Glutamatergic neuron (in vitro differentiated cells): ENCODE measurements at regions not wholly inside any gene's neighbourhood (a gene's known extent, or its start where the extent isn't known, plus 50 kb on each side); places are given as distances from the start of the nearest gene placed in this dataset.

Experiments used
- DNase-seq: peaks from one replicate; pipeline ENCODE4 v3.0.0; 2022
- H3K27ac Mint-ChIP-seq: one replicate; pipeline ENCODE4 v1.8.0; 2020; ENCODE audit warnings: mild to moderate bottlenecking, mixed read lengths, inconsistent platforms; ENCODE audit not compliant: unreplicated experiment
- H3K27me3 Mint-ChIP-seq: one replicate; pipeline ENCODE4 v1.8.0; 2020; ENCODE audit warnings: mild to moderate bottlenecking, moderate library complexity, mixed read lengths, inconsistent platforms; ENCODE audit not compliant: unreplicated experiment
- H3K36me3 Mint-ChIP-seq: one replicate; pipeline ENCODE4 v1.8.0; 2020; ENCODE audit warnings: mild to moderate bottlenecking, mixed read lengths, inconsistent platforms; ENCODE audit not compliant: unreplicated experiment
- H3K4me1 Mint-ChIP-seq: one replicate; pipeline ENCODE4 v1.8.0; 2020; ENCODE audit warnings: mild to moderate bottlenecking, low read depth, mixed read lengths, inconsistent platforms; ENCODE audit not compliant: unreplicated experiment
- H3K4me3 Mint-ChIP-seq: one replicate; pipeline ENCODE4 v1.8.0; 2020; ENCODE audit warnings: mild to moderate bottlenecking, mixed read lengths, inconsistent platforms; ENCODE audit not compliant: unreplicated experiment
- H3K9me3 Mint-ChIP-seq: one replicate; pipeline ENCODE4 v1.8.0; 2020; ENCODE audit warnings: mild to moderate bottlenecking, moderate library complexity, mixed read lengths, inconsistent platforms; ENCODE audit not compliant: unreplicated experiment
- TF ChIP-seq, protein P1 (sequence below): fragments of 200-600 bp; sonication (generic); IDR thresholded peaks from one replicate; pipeline ENCODE4 v1.5.0; 2021; ENCODE audit not compliant: partially characterized antibody, unreplicated experiment

DNA sequence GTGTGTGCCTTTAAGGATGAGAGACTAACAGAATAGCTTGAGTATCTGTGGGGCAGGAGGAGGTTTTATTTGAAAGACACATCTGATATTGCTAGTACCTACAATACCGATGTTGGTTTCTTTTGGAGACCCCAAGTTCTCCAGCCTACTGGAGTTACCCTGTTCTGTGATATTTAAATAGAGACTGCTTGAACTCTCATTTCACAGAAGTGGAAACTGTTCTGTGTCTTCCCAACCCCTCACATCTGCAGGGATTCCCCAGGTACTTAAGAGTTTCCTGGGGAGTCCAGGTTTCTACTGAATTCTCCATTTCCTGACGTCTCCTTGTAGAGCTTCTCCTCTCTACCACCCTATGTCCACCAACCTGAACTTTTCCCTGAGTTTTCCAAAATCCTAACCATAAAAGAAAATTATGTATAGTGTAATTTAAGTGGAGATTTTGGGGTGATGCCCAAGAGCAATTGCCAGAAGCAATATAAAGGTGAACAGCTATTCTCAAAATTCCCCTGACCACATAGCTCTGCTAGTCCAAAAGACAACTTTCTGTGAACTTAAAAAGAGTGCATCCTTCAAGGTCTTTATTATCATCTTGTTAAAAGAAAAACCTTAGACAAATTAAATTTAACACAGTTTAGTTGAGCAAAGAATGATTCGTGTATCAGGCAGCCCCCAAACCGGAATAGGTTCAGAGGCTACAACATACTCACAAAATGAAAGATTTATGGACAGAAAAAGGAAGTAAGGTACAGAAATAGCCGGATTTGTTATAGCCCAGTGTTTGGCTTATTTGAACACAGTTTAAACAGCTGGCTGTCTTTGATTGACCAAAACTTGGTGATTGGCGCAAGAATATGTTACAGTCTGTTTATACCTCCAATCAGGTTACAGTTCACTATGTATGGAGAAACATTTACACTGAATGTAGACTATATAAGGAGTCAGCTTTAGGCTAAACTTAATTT lies 373.4 kb downstream of the NUAK1 start:
- no peak for DNase-seq
- Mint-ChIP-seq H3K4me3 (no peak overlapping the region), H3K36me3 (no peaks in the 10 kb centered on the region), H3K27me3 (peaks cover 2% of the 10 kb centered on the region), H3K9me3 (no peaks in the 10 kb centered on the region), H3K27ac (no peak overlapping the region), H3K4me1 (no peaks in the 10 kb centered on the region)
- TF ChIP-seq, protein P1, sequence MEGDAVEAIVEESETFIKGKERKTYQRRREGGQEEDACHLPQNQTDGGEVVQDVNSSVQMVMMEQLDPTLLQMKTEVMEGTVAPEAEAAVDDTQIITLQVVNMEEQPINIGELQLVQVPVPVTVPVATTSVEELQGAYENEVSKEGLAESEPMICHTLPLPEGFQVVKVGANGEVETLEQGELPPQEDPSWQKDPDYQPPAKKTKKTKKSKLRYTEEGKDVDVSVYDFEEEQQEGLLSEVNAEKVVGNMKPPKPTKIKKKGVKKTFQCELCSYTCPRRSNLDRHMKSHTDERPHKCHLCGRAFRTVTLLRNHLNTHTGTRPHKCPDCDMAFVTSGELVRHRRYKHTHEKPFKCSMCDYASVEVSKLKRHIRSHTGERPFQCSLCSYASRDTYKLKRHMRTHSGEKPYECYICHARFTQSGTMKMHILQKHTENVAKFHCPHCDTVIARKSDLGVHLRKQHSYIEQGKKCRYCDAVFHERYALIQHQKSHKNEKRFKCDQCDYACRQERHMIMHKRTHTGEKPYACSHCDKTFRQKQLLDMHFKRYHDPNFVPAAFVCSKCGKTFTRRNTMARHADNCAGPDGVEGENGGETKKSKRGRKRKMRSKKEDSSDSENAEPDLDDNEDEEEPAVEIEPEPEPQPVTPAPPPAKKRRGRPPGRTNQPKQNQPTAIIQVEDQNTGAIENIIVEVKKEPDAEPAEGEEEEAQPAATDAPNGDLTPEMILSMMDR: no peak

DNA sequence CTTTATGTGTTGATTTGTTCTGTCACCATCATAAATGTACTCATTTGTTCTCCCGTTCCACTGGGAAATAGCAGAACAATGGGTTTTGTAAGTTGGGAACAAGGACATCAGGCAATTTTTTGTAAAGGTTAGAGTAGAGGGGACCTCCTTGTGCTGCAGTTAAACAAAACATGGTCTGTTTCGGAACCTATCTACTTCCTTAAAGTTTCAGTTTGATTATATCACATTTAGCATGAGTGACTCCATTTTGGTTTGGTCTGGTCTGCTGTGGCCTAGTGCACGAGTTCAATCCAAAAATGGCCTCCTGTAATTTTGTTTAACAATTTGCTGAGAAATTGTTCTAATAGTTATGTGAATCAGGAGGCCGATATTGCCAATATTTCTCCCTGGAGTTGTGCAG lies 372.7 kb downstream of the NUAK1 start:
- H3K9me3 Mint-ChIP-seq: no peaks in the 10 kb centered on the region
- TF ChIP-seq, protein P1: no peak
- no peak overlapping the region for H3K27ac Mint-ChIP-seq
- peaks cover 2% of the 10 kb centered on the region for H3K27me3 Mint-ChIP-seq
- no peak for DNase-seq
- H3K4me3 Mint-ChIP-seq: no peak overlapping the region
- no peaks in the 10 kb centered on the region for H3K4me1 Mint-ChIP-seq
- no peaks in the 10 kb centered on the region for H3K36me3 Mint-ChIP-seq

DNA sequence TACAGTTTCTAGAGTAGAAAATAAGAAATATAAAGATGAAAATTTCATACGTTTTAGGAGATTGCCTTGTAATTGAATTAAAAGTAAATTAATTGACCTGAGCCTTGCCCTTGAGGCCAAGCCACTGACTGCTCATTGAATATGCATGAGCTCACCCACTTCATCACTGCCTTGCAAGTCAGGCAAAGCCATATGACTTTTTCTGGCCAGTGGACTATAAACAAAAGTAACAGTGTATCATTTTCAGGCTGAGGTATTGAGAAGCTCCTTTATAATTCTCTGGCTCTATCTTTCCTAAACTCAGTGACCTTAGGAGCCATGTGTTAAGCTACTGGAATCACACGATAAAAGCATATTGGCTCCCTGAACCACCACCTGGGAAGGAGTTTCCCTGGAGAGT lies 369.3 kb downstream of the NUAK1 start:
- Mint-ChIP-seq H3K4me1 (no peaks in the 10 kb centered on the region), H3K36me3 (no peaks in the 10 kb centered on the region), H3K27me3 (peaks cover 6% of the 10 kb centered on the region), H3K27ac (no peak overlapping the region), H3K4me3 (no peak overlapping the region), H3K9me3 (peaks cover 2% of the 10 kb centered on the region)
- TF ChIP-seq, protein P1: no peak
- no peak for DNase-seq

DNA sequence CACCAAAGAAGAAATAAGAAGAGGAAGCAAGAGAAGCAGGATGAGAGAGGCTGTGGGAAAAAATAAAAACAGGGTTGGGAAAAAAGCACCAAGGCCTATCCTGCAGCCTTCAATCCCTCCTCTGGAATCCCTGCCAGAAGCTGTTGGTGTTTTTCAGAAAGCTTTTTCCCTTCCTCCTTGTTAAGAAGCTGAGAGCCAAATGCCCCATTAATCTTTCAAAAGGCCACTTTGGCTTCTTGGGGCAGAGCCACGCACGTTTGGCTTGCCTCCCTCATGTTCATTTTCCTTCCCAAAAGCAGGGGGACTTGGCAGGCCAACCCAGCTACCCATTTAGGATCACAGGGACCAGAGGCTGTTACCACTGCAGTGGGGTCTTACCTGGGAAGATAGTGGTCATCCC lies 365.3 kb downstream of the NUAK1 start:
- H3K4me1 Mint-ChIP-seq: no peaks in the 10 kb centered on the region
- TF ChIP-seq, protein P1: no peak
- peaks cover 4% of the 10 kb centered on the region for H3K36me3 Mint-ChIP-seq
- H3K27ac Mint-ChIP-seq: no peak overlapping the region
- H3K4me3 Mint-ChIP-seq: no peak overlapping the region
- peaks cover 4% of the 10 kb centered on the region for H3K27me3 Mint-ChIP-seq
- DNase-seq: no peak
- peaks cover 2% of the 10 kb centered on the region for H3K9me3 Mint-ChIP-seq

DNA sequence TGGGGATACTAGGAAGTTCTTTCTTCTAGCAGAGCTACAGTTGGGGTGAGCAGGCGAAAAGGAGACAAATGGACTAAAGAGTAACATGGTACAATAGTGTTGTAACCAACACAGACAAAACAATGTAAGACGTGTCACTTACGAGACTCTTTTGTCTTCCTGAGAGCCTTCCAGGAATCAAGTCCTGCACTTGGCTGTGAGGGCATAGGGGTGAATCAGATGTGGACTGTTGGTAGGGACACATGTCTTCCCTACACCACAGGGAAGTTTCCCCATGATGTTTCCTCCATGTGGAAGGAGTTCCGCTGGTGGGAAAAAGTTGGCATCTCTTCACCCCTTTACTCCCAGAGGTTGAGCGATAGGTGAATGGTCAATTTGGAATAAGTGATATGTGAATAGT lies 364.7 kb downstream of the NUAK1 start:
- Mint-ChIP-seq H3K9me3 (peaks cover 2% of the 10 kb centered on the region), H3K27ac (no peak overlapping the region), H3K4me1 (no peaks in the 10 kb centered on the region), H3K36me3 (peaks cover 4% of the 10 kb centered on the region), H3K4me3 (no peak overlapping the region), H3K27me3 (peaks cover 4% of the 10 kb centered on the region)
- DNase-seq: no peak
- TF ChIP-seq, protein P1: no peak
